GM12878 (cell line): ENCODE measurements at regions not wholly inside any gene's neighbourhood (a gene's known extent, or its start where the extent isn't known, plus 50 kb on each side); places are given as distances from the start of the nearest gene placed in this dataset.

Experiments used
- ATAC-seq: fragments of 200-7000 bp; cut with Tn5 transposase; 3 replicates; pipeline ENCODE4 v1.9.1; 2020; ENCODE audit warnings: mild to moderate bottlenecking, moderate library complexity
- BruUV-seq: library from RNA; stranded (reverse); fragments of 400-500 nt; replicated peaks from 2 replicates; lab custom pipeline; 2021; lab: Mats Ljungman, UMichigan
- CTCF ChIA-PET: fragments of 300-600 bp; sonication (Branson Sonifier 250); formaldehyde crosslinking; extraction: SDS; loops from one replicate; lab custom pipeline; 2021; ENCODE audit warnings: inconsistent platforms; lab: Yijun Ruan, JAX
- POLR2A ChIA-PET: fragments of 350-600 bp; formaldehyde crosslinking; extraction: SDS; loops from one replicate; lab custom pipeline; 2021; ENCODE audit warnings: inconsistent platforms; lab: Charles Lee
- RAD21 ChIA-PET: fragments of 300-600 bp; sonication (Branson Sonifier 250); formaldehyde crosslinking; loops from one replicate; lab custom pipeline; 2023; ENCODE audit warnings: antibody characterized with exemption; ENCODE audit not compliant: unreplicated experiment; lab: Charles Lee
- SMC1A ChIA-PET: fragments of 300-600 bp; sonication (Branson Sonifier 250); formaldehyde crosslinking; loops from one replicate; lab custom pipeline; 2023; ENCODE audit not compliant: unreplicated experiment, uncharacterized antibody; lab: Charles Lee
- DNase-seq: peaks from one replicate; pipeline ENCODE4 v3.0.0-alpha.2; 2011; ENCODE audit warnings: low read depth, low spot score
- FAIRE-seq: peaks from 3 replicates; lab custom pipeline; 2011; peaks lifted over from hg19 to GRCh38; lab: Jason Lieb, UNC
- H2AFZ ChIP-seq: 2 replicates; pipeline ENCODE4 v1.6.0; 2011; ENCODE audit warnings: low read depth, low read length, control low read depth; ENCODE audit not compliant: control insufficient read depth
- H3K27ac ChIP-seq: 2 replicates; pipeline ENCODE4 v1.5.1; 2011; ENCODE audit warnings: control low read depth; ENCODE audit not compliant: control insufficient read depth, insufficient read depth
- H3K27me3 ChIP-seq, 2 experiments: replicated peaks in 1 of 2; 2 replicates each; pipeline versions ENCODE4 v1.6.0 to v1.6.1; 2011; ENCODE audit warnings: low read length in 1 of 2; ENCODE audit not compliant: control insufficient read depth in 2 of 2, insufficient read depth in 2 of 2
- H3K36me3 ChIP-seq, 2 experiments: 2 replicates each; pipeline ENCODE4 v1.5.1; 2011; ENCODE audit warnings: low read length in 1 of 2; ENCODE audit not compliant: control insufficient read depth in 2 of 2, insufficient read depth in 2 of 2
- H3K4me1 ChIP-seq: 2 replicates; pipeline ENCODE4 v1.6.1; 2011; ENCODE audit warnings: mild to moderate bottlenecking, low read length, moderate library complexity, mixed read lengths; ENCODE audit not compliant: control insufficient read depth, insufficient read depth
- H3K4me2 ChIP-seq: 2 replicates; pipeline ENCODE4 v1.6.0; 2011; ENCODE audit warnings: control low read depth; ENCODE audit not compliant: control insufficient read depth, insufficient read depth
- H3K4me3 ChIP-seq: fragments of 200-600 bp; sonication (generic); 2 replicates; pipeline ENCODE4 v1.5.1; 2016
- H3K79me2 ChIP-seq: 2 replicates; pipeline ENCODE4 v1.6.0; 2011; ENCODE audit warnings: low read length; ENCODE audit not compliant: control insufficient read depth, insufficient read depth
- H3K9ac ChIP-seq: 2 replicates; pipeline ENCODE4 v1.8.0; 2011; ENCODE audit warnings: low read length, control low read depth, mixed read lengths; ENCODE audit not compliant: control insufficient read depth, insufficient read depth
- H3K9me3 ChIP-seq: replicated peaks from 3 replicates; pipeline ENCODE4 v1.5.1; 2011; ENCODE audit warnings: mild to moderate bottlenecking, low read length; ENCODE audit not compliant: control insufficient read depth, insufficient read depth
- H4K20me1 ChIP-seq: 2 replicates; pipeline ENCODE4 v1.6.0; 2011; ENCODE audit not compliant: control insufficient read depth, insufficient read depth
- ATF7 ChIP-seq: fragments of 450-650 bp; IDR thresholded peaks from 2 replicates; pipeline ENCODE4 v1.6.1; 2016; ENCODE audit warnings: low read depth, mild to moderate bottlenecking
- BCL11A ChIP-seq: IDR thresholded peaks from 2 replicates; pipeline ENCODE4 v1.6.1; 2011; ENCODE audit warnings: low read depth, low read length
- CEBPB ChIP-seq, 2 experiments: fragments of 150-350 bp in 1 of 2; IDR thresholded peaks; 2 replicates each; pipeline ENCODE4 v1.6.1; 2012 to 2014; ENCODE audit warnings: low read depth in 2 of 2, low read length in 2 of 2, borderline replicate concordance in 1 of 2, inconsistent platforms in 1 of 2
- CEBPZ ChIP-seq: fragments of 150-350 bp; IDR thresholded peaks from 2 replicates; pipeline ENCODE4 v1.6.1; 2016; ENCODE audit warnings: low read depth, low read length
- FOXK2 ChIP-seq: fragments of 450-650 bp; IDR thresholded peaks from 2 replicates; pipeline ENCODE4 v1.6.1; 2017; ENCODE audit warnings: mild to moderate bottlenecking, moderate library complexity
- IRF3 ChIP-seq: fragments of 450-650 bp; IDR thresholded peaks from 2 replicates; pipeline ENCODE4 v1.6.1; 2014; ENCODE audit warnings: mild to moderate bottlenecking
- KAT2A ChIP-seq: conservative IDR thresholded peaks from 2 replicates; pipeline ENCODE4 v1.6.1; 2011; ENCODE audit warnings: low read depth, low read length; ENCODE audit not compliant: control insufficient read depth
- MXI1 ChIP-seq: fragments of 150-350 bp; IDR thresholded peaks from 2 replicates; pipeline ENCODE4 v1.6.1; 2011; ENCODE audit warnings: low read depth, mild to moderate bottlenecking, inconsistent platforms, low read length, improper control_type of control experiment
- PAX5 ChIP-seq: IDR thresholded peaks from 2 replicates; pipeline ENCODE4 v1.6.1; 2011; ENCODE audit warnings: low read depth, low read length, borderline replicate concordance
- PAX8 ChIP-seq: fragments of 450-650 bp; IDR thresholded peaks from 2 replicates; pipeline ENCODE4 v1.6.1; 2017; ENCODE audit warnings: mild to moderate bottlenecking, moderate library complexity
- POLR2AphosphoS2 ChIP-seq: IDR thresholded peaks from 2 replicates; pipeline ENCODE4 v1.6.1; 2011; ENCODE audit warnings: low read depth, mild to moderate bottlenecking, low read length, improper control_type of control experiment, moderate library complexity
- POU2F2 ChIP-seq: IDR thresholded peaks from 3 replicates; pipeline ENCODE4 v1.6.1; 2011; ENCODE audit warnings: low read depth, mild to moderate bottlenecking, low read length, borderline replicate concordance
- RUNX3 ChIP-seq: IDR thresholded peaks from 2 replicates; pipeline ENCODE4 v1.6.1; 2012; ENCODE audit warnings: low read length, inconsistent platforms
- SUZ12 ChIP-seq: fragments of 200-600 bp; sonication (generic); IDR thresholded peaks from one replicate; pipeline ENCODE4 v1.6.1; 2018; ENCODE audit warnings: antibody characterized with exemption, mild to moderate bottlenecking; ENCODE audit not compliant: unreplicated experiment
- ZNF217 ChIP-seq: fragments of 450-650 bp; IDR thresholded peaks from 2 replicates; pipeline ENCODE4 v1.6.1; 2017; ENCODE audit warnings: antibody characterized with exemption, mild to moderate bottlenecking
- ZNF24 ChIP-seq: fragments of 450-650 bp; IDR thresholded peaks from 2 replicates; pipeline ENCODE4 v1.6.1; 2017; ENCODE audit warnings: antibody characterized with exemption, mild to moderate bottlenecking
- ZNF687 ChIP-seq: fragments of 450-650 bp; IDR thresholded peaks from 2 replicates; pipeline ENCODE4 v1.6.1; 2017; ENCODE audit warnings: mild to moderate bottlenecking, moderate library complexity
- WGBS: methylation state at CpG from one replicate; pipeline ENCODE4 v1.1.6; 2016; ENCODE audit warnings: low lambda C conversion rate; ENCODE audit not compliant: insufficient replicate concordance, insufficient coverage; ENCODE audit errors: missing lambda C conversion rate; 5-methylcytosine and 5-hydroxymethylcytosine counted together
- in situ Hi-C: fragments of 300-500 bp; cut with MboI; formaldehyde crosslinking; loops from 9 replicates; pipeline ENCODE4 v1.14.3; 2018; ENCODE audit warnings: mixed read lengths
- intact Hi-C: fragments of 100-400 bp; cut with micrococcal nuclease; formaldehyde crosslinking; loops from one replicate; pipeline ENCODE4 v1.14.2; 2022; ENCODE audit not compliant: unreplicated experiment

GRCh38 chr12:115424003-115424402 is 740.0 kb upstream of the TBX3 start:
- in situ Hi-C loops (no loop called here), intact Hi-C loops (no loop called here)
- Histone ChIP-seq H3K4me2 (no peak overlapping the region), H3K4me3 (no peak overlapping the region)
- TF ChIP-seq SUZ12 = no peak
- TF ChIP-seq CEBPB (IDR thresholded peaks at IDR 0.05; ENCODE audit: borderline replicate concordance in 1 of 2, low read depth in 2 of 2, low read length in 2 of 2) = no peak
- TF ChIP-seq POU2F2 = no peak
- TF ChIP-seq MXI1 = no peak
- TF ChIP-seq FOXK2 = no peak
- no peak for TF ChIP-seq PAX5
- no peak for TF ChIP-seq ATF7
- TF ChIP-seq BCL11A = no peak
- TF ChIP-seq IRF3 = no peak
- no peak for TF ChIP-seq ZNF24
- TF ChIP-seq KAT2A = no peak
- TF ChIP-seq PAX8 = no peak
- TF ChIP-seq POLR2AphosphoS2 = no peak
- no peak for TF ChIP-seq ZNF217
- no peak for TF ChIP-seq ZNF687
- no peak for TF ChIP-seq RUNX3
- no peak for TF ChIP-seq CEBPZ
- TF ChIP-seq, all 136 proteins: peak for 0
- ChIA-PET SMC1A (no interaction called here), POLR2A (no interaction called here), RAD21 (no interaction called here), CTCF (no interaction called here)
- no peaks in the 10 kb centered on the region for H3K4me1 ChIP-seq
- 30% methylated on average over 1 of the region's 1 CpG for WGBS
- no peak overlapping the region for H3K9ac ChIP-seq
- no TSS peak for BruUV-seq
- no peak overlapping the region for H2AFZ ChIP-seq
- H3K79me2 ChIP-seq = no peaks in the 10 kb centered on the region
- ATAC-seq (no peak), DNase-seq (no peak), FAIRE-seq (no peak)
- H3K36me3 ChIP-seq = no peaks in the 10 kb centered on the region
- no peaks in the 10 kb centered on the region; the same call in 2 of the 3 replicates for H3K9me3 ChIP-seq
- H3K27me3 ChIP-seq = no peaks in the 10 kb centered on the region
- no peaks in the 10 kb centered on the region for H4K20me1 ChIP-seq
- H3K27ac ChIP-seq = no peak overlapping the region
